ENCODE measurements at regions not wholly inside any gene's neighbourhood (a gene's known extent, or its start where the extent isn't known, plus 50 kb on each side); places are given as distances from the start of the nearest gene placed in this dataset.

DNA sequence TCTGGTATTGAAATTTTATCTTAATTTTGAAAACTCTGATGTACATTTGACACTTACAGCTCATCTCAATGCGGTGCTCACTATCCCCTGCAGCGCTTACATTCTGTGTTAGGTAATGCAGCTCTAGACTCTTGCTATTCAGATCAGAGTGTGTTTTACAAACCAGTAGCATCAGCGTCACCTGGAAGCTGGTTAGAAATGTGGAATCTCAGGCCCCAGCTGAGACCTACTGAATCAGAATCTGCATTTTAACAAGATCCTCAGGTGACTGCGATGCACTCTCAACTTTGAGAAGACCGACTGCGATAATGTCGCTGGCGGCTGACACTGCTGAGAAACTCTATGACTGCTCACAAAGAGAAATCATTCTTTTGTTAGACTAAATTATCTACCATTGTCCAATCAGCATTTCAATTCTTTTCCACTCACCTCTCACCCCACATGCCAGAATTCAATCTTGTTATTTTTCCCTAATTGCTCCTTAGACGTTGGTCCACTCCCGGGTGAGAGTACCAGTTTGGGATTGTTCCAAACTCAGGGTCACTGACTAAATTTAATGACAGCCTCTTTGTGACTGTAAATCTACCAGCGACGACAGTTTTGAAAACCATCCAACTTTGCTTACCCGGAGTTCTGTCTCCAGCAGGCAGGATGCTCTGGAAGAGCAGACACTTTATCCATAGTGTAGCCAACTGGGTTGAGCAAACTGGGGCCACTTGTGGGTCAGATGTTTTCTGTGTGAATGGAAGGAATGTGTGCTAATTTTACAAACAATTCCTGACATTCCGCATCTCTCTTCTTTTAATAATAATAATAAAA is 140.1 kb upstream of the BTBD3 start:
- DNase-seq: no peak

DNA sequence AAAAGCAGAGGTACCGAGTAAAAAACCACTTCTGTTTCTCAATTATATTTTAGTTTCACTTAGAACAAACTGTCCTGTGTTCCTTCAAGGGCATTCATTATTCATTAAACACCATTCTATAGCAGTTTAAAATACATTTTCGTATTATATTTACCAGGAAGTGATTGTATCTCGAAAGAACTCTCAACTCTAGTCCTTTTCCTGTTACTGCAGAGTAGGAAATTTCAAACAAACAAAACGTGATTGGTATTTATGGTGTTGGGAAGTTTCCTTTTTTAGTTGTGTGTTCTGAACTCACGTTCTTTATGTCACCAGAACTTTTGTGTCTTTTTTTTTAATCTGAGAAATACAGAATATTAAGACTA is 139.5 kb upstream of the BTBD3 start:
- no peak for DNase-seq

DNA sequence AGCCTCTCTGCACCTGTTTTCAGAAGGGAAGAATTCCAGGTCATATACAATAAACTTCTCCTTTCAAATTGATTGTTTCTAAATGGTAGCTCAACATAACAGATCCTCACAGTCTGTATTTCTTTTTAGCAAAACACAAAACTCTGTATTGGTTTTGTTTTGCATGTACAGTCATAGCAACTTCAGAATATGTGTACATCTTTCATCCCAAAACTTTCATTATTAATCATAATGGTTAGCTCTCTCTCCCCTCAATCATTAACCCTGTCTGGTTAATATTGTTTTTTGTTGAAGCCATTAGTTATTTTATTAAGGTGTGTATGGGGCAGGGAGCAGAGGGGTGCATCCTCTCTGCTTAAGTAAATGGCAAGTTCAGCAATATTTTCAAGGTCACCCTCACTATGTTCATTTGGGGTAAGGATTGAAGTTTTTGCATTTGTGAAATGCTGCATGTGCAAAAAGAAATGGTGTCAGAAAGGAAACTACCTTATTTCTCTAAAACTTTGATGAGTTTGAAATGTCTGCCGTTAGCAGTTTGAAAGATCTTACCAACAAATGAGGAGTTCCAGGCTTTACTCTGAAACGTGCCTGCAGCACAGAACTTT is 136.8 kb upstream of the BTBD3 start:
- DNase-seq: no peak

DNA sequence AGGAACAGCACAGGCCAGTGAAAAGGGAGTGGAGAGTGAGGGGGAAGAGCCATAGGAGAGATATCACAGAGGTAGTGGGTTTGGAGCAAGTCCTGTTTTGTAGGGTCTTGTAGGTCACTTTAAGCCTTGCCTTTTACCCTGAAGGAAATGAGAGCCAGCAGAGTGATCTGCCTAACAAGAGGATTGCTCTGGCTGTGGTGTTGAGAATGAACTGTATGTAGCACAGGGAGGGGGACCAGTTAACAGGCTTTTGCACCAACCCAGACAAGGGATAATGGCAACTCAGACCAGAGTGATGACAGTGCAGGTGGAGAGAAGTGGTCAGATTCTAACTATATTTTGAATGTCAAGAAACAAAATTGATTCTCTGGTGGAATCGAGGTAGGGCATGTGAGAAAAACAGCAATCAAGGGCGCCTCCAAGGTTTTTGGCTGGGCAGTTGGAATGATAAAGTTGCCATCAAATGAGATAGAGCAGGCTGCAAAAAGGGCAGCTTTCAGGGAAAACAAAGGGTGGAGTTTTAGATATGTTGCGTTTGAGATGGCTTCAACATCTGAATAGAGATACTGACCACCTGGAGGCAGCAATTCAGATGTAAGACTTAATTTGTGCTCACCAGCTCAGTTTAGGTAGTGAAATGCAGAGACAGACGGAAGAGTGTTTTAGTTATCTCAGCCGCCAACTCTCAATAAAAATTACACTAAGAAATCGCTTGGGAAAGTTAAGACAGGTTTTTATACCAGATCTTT is 134.4 kb upstream of the BTBD3 start:
- DNase-seq: no peak

DNA sequence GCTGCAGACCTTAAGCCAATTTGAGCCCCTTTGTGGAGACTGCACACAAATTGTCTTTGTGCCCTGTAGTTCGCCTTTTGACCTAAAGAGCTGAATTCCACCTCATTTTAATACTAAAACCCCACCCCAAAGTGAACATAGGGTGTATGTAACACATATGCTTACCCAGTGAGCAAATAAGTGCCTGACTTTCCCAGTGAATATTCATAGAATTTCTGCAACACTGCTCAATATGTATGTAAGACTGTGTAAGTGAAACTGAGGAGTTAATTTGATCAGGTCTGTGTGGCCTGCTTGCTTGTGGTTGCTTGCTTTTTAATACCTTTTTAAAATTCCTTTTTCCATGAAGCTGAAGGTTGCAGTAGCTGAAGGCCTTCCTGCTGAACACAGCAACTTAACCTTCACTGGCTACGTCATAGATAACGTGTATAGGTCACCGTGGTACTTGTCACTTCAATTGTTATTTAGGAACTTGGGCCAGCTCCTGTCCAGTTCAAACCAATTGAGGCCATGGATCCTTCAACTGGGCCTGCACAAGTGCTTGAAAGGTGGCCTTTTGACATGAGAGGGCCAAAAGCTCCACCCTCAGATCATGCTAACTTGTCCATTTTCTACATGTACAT is 131.7 kb upstream of the BTBD3 start:
- no peak for DNase-seq

DNA sequence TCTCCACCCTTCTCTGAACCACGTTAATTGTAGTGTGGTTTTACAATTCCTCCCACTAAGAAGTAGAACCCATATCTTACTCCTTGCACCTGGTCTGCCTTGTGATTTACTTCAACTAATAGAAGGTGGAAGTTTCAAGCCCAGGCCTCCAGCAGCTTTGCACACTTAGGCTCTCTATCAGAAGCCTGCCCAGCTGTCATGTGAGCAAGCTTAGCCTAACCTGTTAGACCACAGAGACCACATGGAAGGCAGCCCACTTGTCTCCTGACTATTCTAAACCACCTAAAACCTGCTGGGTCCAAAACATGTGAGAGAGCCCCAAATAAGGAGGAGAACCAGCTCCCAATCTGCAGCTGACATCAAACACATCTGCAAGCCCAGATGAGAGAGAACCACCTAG is 127.6 kb upstream of the BTBD3 start:
- DNase-seq: no peak

DNA sequence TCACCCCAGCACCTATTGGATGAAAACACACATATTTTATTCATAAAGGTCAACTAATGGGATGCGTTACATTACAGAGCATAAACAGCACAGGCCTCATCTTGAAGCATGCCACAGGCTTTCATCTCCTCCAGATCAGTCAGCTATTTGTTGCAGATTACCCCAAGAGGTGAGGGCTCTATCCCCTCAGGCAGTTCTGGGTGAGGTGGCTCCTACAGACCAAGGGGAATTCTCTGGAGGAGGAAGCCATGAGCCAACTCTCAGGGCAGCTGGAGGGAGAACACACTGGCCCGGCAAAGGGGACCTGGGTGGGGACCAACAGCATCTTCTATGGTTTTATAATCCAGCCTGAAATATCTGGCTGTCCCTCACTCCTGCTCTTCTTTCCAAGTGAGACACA is 126.4 kb upstream of the BTBD3 start:
- DNase-seq: no peak

DNA sequence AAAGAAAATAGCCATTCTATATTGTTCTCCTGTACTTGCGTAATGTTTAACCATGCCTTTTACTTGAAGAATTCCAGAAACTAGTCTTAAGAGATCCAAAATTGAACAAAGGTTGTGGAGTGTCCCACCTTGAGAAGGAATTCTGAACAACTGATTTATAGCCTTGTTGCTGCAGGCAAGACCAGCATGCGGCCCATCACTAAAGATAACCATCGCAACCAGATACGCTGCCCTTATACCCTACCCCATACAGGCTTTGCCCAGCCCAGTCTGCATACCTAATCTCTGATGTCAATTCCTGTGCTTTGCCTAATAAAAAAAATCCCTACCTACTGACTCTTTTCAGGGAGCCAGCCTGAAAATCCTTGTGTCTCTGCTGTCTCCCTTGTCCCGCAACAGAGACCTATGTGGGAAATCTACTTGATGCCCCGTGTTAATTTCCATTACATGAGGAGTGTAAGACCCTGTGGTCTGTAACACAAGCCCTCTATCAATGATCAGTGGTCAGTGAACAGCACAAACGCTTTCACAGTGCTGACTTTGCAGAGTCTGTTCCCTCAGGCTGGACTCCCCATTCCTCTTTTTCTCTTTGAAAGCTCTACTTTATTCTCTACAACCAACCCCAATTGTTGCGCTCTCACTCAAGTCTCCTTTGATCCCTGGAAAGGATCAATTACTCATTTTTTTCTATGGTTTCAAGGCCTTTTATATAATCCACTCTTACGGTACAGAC is 125.7 kb upstream of the BTBD3 start:
- DNase-seq: no peak

DNA sequence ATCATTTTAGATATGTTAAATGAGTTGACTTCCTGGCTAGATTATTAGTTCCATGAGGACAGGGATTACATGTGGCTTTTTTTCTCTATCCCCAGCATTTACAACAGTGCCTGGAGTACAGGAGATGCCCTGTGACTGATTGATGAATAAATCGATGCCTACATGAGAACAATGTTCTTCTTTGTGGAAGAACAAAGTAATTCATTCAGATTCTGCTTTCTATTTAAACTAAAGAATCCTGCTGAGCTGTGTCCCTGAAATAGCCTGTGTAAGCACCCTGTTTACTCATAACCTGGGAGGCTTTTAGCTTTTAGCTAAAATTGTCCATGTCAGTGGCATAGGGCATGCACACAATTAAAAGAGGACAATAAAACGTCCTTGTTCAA is 125.1 kb upstream of the BTBD3 start:
- no peak for DNase-seq

DNA sequence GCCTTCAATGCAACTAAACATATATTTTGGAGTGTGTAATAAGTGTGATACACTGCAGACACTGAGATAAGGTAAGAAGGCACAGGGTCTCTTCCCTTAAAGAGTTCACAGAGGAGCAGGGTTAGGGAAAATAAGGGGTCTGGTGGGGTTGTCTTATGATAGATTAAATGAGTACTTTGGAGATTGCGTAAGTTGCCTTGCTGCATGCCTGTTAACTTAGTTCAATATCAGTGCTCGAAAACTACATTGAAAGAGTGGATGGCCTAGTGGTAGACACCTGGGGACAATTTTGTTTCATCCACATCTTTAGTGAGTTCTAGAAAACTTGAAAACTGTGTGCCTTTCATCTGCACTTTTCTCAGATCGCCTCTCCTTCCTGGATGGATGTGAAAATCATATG is 123.2 kb upstream of the BTBD3 start:
- DNase-seq: no peak

DNA sequence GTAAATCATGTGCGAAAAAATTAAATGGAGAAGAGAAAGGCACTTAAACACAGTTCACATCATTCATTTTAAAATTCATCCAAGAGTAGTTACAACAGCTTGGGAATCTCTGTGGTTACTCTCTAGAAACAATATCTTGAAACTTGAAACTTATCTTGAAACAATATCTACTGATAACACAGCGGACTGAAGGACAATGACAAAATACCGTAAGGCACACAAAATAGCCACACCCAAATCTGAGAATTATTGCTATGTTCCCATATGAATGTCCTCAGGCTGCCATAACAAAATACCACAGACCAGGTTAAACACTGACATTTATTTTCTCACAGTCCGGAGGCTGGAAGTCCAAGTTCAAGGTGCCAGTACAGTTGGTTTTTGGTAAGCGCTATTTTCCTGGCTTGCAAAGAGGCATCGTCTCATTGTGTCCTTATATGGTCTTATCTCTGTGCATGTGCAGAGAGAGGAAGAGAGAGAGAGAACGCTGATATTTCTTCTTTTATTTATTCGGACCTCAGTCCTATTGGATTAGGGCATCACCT is 122.5 kb upstream of the BTBD3 start:
- DNase-seq: no peak

DNA sequence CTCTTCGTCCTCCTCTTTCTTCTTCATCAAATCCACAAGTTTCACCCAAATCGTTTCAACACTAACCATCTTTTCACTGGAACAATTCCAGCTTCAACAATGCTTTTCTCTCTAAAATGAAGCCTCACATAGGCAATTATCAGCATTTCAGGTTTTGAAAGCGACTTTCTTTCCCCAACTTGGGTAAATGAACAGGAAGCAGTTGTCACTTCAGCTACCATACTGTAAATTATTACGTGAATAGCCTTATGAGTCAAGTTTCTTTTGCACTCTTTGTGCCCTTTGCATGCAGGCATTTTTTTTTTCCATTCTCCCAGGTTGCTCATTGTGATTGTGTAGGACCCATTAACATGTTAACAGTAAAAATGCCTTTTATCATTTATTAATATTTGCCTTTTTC is 121.7 kb upstream of the BTBD3 start:
- no peak for DNase-seq

DNA sequence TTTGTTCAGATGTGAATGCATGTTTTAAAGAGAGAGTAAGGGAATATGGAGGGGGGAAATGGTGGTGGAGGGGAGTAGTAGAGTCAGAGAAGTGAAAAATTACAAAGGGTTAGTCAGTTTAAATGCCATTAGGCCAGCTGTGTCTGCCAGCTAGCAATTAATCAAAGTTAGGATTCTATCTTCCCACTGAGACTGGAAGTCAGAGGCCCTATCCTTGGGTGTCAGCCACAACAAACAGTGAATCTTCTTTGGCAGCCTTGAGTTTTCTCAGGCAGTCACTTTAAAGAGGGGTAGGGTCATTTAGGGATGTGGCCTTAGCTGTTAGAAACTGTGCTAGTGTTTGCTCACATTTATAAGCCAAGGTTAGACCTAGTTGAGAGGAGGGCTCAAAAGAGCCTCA is 120.5 kb upstream of the BTBD3 start:
- DNase-seq: no peak

DNA sequence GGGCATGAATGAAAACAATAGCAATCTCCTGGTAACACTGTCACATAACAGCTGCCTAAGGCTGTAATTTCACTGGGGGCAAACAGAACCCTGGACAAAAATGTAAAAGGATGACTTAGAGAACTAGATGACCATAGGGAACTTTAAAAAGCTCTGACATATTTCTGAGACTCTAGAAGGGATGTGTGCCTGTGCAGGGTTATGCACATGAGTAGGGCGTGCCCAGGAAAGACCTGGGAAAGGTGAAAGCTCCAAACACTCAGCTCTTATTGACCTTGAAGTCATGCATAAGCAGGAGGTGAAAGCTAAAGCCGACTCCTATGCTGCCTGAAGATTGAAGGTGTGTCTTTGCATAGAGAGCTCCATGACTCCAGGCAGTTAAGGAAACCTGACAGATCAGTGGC is 118.4 kb upstream of the BTBD3 start:
- DNase-seq: no peak

DNA sequence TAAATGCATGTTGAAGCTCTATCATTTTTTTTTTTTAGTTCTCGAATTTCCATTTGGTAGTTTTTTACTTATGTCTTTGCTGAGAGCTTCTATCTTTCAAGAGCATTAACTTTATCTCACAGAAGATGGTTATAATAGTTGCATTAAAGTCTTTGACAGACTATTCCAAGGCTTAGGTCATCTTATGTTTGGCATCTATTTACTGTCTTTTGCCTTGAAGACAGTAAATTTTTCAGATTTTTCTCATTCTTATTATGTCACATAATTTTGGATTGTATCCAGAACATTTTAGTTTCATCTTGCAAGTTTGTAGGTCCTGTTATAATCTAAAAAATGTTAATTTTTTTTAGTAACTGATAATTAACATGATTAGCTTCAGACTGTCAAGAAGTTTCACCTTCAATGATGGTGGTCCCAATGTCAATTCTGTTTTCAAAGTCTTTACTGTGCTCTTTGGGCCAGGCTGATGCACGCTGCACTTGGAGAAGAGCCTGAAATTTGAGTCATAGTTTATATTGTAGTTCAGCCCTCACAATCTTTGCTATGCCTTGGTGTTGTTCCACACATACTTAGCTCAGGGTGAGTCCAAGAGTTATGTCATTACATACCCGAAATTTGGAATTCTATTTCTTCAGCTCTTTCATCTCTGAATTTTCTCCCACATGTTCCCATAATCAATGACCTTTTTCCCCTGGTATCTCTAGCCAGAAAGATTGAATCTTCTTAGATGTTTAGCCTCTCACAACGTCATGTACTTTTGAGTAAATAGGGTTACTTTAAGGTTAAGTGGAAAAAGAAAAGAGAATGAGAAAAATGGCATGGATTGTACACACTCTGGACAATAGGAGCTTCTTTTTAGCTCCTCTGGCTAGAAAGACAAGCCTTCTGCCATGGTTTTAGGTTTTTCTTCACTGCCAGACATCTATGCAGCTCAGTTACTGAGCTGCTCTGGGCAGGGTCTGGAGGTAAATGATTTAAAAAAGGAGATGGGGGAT is 110.3 kb upstream of the BTBD3 start:
- DNase-seq: no peak

DNA sequence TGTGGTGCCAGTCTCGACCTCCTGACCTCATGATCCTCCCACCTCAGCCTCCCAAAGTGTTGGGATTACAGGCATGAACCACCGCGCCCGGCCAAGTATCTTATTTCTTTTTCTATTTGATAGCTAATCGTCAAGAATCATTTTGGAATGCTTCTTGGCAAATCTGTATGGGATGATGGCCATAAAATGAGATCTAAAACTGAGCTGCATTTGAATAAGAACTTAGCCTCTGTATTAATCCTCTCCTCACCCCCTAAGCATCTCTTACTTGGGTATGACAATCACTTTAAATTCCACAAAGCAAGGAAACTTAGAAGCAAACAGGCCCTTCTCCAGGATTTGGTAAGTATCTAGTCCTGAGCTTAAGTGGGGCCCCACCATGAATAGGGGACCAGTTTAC is 108.9 kb upstream of the BTBD3 start:
- no peak for DNase-seq

DNA sequence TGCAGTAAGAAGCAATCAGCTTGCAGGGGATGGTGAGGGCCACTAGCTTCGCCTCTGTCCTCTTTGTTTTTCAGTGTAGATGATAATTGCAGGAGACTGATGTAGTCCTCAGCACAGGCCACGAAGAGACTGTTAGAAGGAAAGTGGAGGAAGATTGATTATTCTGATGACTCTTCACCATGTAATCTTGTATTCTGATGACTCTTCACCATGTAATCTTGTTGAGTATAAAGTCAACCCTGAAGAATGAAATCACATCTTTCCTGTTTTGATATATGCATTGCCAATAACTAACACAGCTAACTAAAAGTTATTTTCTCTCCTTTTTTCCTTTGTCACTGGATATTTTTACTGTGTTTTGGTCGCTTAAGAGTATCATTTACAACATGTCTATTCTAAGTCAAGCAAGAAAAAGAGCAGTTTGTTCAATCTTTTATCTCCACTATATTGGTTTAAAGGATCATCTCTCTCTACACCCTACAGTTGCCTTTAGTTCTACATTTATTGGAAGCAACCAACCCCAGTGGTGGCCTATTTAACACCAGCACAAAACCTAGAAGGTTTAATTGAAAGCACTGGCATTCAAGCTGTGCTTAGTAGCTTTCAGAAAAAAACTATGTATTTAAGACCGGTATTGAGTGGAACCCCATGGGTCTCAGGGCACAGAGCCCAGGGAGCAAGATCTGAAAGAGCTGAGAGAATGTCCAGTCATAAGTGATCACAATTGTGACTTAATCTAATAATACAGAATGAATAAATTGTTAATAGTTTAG is 107.2 kb upstream of the BTBD3 start:
- no peak for DNase-seq

DNA sequence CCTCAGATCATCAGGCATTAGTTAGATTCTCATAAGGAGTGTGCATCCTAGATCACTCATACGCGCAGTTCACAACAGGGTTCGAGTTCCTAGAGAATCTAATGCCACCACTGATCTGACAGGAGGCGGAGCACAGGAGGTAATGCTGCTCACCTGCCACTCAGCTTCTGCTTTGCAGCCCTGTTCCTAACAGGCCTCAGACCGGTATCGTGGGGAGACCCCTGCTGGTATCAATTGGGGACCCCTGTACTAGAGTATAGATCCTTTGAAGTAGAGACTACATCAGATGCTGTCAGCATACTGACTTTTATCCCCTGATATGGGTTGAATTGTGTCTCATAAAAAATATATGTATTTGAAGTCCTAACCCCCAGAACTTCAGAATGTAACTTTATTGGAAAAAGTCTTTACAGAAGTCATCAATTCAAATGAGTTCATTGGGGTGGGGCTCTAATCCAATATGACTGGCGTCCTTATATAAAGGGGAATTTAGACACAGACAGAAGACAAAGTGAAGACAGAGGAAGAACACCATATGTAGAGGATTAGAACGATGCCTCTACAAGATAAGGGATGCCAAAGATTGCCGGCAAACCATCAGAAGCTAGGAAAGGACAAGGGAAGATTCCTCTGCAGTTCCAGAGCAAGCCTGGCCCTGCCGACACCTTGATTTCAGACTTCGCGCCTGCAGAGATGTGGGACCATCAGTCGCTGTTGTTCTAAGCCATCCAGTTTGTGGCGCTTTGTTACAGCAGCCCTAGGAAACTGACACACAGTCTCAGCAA is 104.4 kb upstream of the BTBD3 start:
- DNase-seq: no peak

DNA sequence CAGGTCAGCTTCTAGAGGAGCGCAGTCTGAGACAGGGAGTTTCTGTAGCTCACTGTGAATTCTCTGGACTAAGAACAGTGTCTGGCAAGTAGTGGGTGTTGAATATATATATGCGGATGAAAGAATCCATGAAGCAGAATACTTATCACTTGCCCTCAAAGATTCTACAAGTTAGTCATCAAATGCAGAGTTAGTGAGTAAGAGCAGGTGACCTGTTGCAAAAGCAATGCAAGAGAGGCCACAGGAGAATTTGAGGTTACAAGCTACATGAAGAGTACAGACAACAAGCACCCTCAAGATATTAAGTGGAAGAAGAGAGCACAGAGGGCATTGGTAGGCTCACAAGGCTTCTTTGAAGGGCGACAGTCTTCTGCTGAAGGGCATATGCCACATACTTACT is 103.4 kb upstream of the BTBD3 start:
- no peak for DNase-seq

DNA sequence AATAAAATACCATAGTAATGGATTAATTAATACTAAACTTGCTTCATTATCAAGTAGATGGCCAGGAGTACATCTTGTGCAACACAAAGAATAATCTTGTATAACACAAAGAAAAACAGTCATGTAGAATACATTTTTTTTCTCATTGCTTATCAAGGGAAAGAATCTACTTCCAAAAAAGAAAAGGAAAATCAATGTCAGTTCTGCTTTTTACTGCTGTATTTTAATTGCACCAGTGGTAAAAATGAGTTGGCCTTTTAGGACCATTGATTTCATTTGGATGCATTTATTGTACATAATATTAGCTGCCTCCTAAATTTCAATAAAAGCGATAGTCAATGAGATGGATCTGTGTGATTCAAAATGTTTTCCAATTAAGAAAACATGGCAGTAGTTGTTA is 96.9 kb upstream of the BTBD3 start:
- DNase-seq: no peak
